HEK293 (cell line): ENCODE measurements at regions not wholly inside any gene's neighbourhood (a gene's known extent, or its start where the extent isn't known, plus 50 kb on each side); places are given as distances from the start of the nearest gene placed in this dataset.

Experiments
- CTCF ChIA-PET: fragments of 350-600 bp; formaldehyde crosslinking; extraction: SDS; loops from one replicate; lab custom pipeline; 2021; ENCODE audit warnings: antibody characterized with exemption; lab: Yijun Ruan, JAX
- POLR2A ChIA-PET: fragments of 300-600 bp; formaldehyde crosslinking; extraction: SDS; loops from one replicate; lab custom pipeline; 2020; ENCODE audit warnings: antibody characterized with exemption, inconsistent platforms; lab: Yijun Ruan, JAX
- H3K27ac ChIP-seq: fragments of 200-500 bp; sonication (Bioruptor generic); 2 replicates; pipeline ENCODE4 v1.5.1; 2014; ENCODE audit warnings: low read depth, low read length, control low read depth, inconsistent platforms; ENCODE audit errors: extremely low read depth
- H3K36me3 ChIP-seq, 2 experiments: fragments of 200-500 bp in 1 of 2; sonication (Bioruptor generic) in 1 of 2; 1 replicate in 1 of 2; 2 replicates in 1 of 2; pipeline ENCODE4 v1.5.1; 2014 to 2017; ENCODE audit warnings: inconsistent platforms in 2 of 2, low read length in 2 of 2; ENCODE audit not compliant: control insufficient read depth in 2 of 2, insufficient read depth in 1 of 2
- H3K4me1 ChIP-seq: fragments of 200-500 bp; sonication (Bioruptor generic); 2 replicates; pipeline ENCODE4 v1.5.1; 2014; ENCODE audit warnings: mild to moderate bottlenecking, low read length, inconsistent platforms; ENCODE audit not compliant: control insufficient read depth, insufficient read depth
- H3K4me3 ChIP-seq: 2 replicates; pipeline ENCODE4 v1.5.1; 2011; ENCODE audit warnings: low read depth, mild to moderate bottlenecking, control low read depth, low read length, moderate library complexity
- H3K9me3 ChIP-seq: fragments of 200-500 bp; sonication (Bioruptor generic); 2 replicates; pipeline ENCODE4 v1.5.1; 2014; ENCODE audit warnings: low read depth, low read length, inconsistent platforms; ENCODE audit not compliant: control insufficient read depth, insufficient read depth
- GLI2 ChIP-seq: fragments of 450-650 bp; formaldehyde crosslinking; IDR thresholded peaks from 2 replicates; pipeline ENCODE4; 2017; ENCODE audit warnings: missing biosample characterization, missing genetic modification characterization, low read depth, borderline replicate concordance
- KLF8 ChIP-seq: fragments of 450-650 bp; formaldehyde crosslinking; IDR thresholded peaks from 2 replicates; pipeline ENCODE4 v1.5.1; 2016; ENCODE audit warnings: missing biosample characterization, missing genetic modification characterization
- KLF9 ChIP-seq: fragments of 450-650 bp; formaldehyde crosslinking; IDR thresholded peaks from 2 replicates; pipeline ENCODE4 v1.5.1; 2016; ENCODE audit warnings: missing biosample characterization, missing genetic modification characterization, low read depth
- OSR2 ChIP-seq: fragments of 450-650 bp; formaldehyde crosslinking; IDR thresholded peaks from 2 replicates; pipeline ENCODE4 v1.5.1; 2016; ENCODE audit warnings: missing biosample characterization, missing genetic modification characterization
- REST ChIP-seq: fragments of 450-650 bp; formaldehyde crosslinking; IDR thresholded peaks from 2 replicates; pipeline ENCODE4 v1.5.1; 2016; ENCODE audit warnings: missing biosample characterization, missing genetic modification characterization
- SALL2 ChIP-seq: fragments of 450-650 bp; formaldehyde crosslinking; IDR thresholded peaks from 2 replicates; pipeline ENCODE4 v1.5.0; 2017; ENCODE audit warnings: missing biosample characterization, mild to moderate bottlenecking, missing genetic modification characterization, borderline replicate concordance
- ZBTB1 ChIP-seq: fragments of 450-650 bp; formaldehyde crosslinking; IDR thresholded peaks from 2 replicates; pipeline ENCODE4 v1.5.1; 2016; ENCODE audit warnings: missing biosample characterization, missing genetic modification characterization
- ZNF138 ChIP-seq: fragments of 450-650 bp; formaldehyde crosslinking; IDR thresholded peaks from 2 replicates; pipeline ENCODE4 v1.5.1; 2016; ENCODE audit warnings: missing biosample characterization, missing genetic modification characterization, borderline replicate concordance
- ZNF202 ChIP-seq: fragments of 450-650 bp; formaldehyde crosslinking; IDR thresholded peaks from 2 replicates; pipeline ENCODE4 v1.5.1; 2016; ENCODE audit warnings: missing biosample characterization, missing genetic modification characterization, borderline replicate concordance
- ZNF223 ChIP-seq: fragments of 450-650 bp; formaldehyde crosslinking; IDR thresholded peaks from 2 replicates; pipeline ENCODE4 v1.5.1; 2016; ENCODE audit warnings: missing biosample characterization, missing genetic modification characterization
- ZNF341 ChIP-seq: fragments of 450-650 bp; formaldehyde crosslinking; IDR thresholded peaks from 2 replicates; pipeline ENCODE4; 2016; ENCODE audit warnings: low read depth, missing biosample characterization, missing genetic modification characterization
- ZNF362 ChIP-seq: fragments of 450-650 bp; formaldehyde crosslinking; IDR thresholded peaks from 2 replicates; pipeline ENCODE4 v1.5.1; 2016; ENCODE audit warnings: missing biosample characterization, missing genetic modification characterization
- ZNF366 ChIP-seq: fragments of 450-650 bp; formaldehyde crosslinking; conservative IDR thresholded peaks from 2 replicates; pipeline ENCODE4 v1.5.1; 2016; ENCODE audit warnings: missing biosample characterization, missing genetic modification characterization
- ZNF48 ChIP-seq: fragments of 450-650 bp; formaldehyde crosslinking; IDR thresholded peaks from 2 replicates; pipeline ENCODE4 v1.5.1; 2016; ENCODE audit warnings: missing biosample characterization, missing genetic modification characterization
- ZNF513 ChIP-seq: fragments of 450-650 bp; IDR thresholded peaks from 2 replicates; pipeline ENCODE4 v1.5.1; 2018; ENCODE audit warnings: missing biosample characterization, missing genetic modification characterization
- ZNF549 ChIP-seq: fragments of 450-650 bp; IDR thresholded peaks from 2 replicates; pipeline ENCODE4 v1.5.1; 2018; ENCODE audit warnings: missing biosample characterization, missing genetic modification characterization, mild to moderate bottlenecking, inconsistent platforms, moderate library complexity
- ZNF664 ChIP-seq: fragments of 450-650 bp; formaldehyde crosslinking; IDR thresholded peaks from 2 replicates; pipeline ENCODE4 v1.5.1; 2016; ENCODE audit warnings: missing biosample characterization, missing genetic modification characterization
- ZNF704 ChIP-seq: fragments of 450-650 bp; formaldehyde crosslinking; IDR thresholded peaks from 2 replicates; pipeline ENCODE4 v1.5.1; 2016; ENCODE audit warnings: missing biosample characterization, missing genetic modification characterization
- ZSCAN23 ChIP-seq: fragments of 450-650 bp; formaldehyde crosslinking; IDR thresholded peaks from 2 replicates; pipeline ENCODE4 v1.5.1; 2016; ENCODE audit warnings: missing biosample characterization, missing genetic modification characterization

- TF ChIP-seq ZNF341 (tag by site-specific recombination) (no peak), ZNF48 (no peak), ZNF513 (tag by site-specific recombination) (no peak), ZNF366 (tag by site-specific recombination) (no peak), ZNF202 (tag by site-specific recombination) (no peak), ZBTB1 (no peak), ZNF362 (tag by site-specific recombination) (no peak), ZNF704 (tag by site-specific recombination) (no peak), KLF9 (tag by site-specific recombination) (no peak), KLF8 (no peak), OSR2 (tag by site-specific recombination) (no peak), ZNF138 (tag by site-specific recombination) (no peak), REST (tag by site-specific recombination) (no peak), ZSCAN23 (no peak), ZNF664 (tag by site-specific recombination) (no peak), SALL2 (no peak), ZNF223 (tag by site-specific recombination) (no peak), ZNF549 (tag by site-specific recombination) (no peak), GLI2 (tag by site-specific recombination) (no peak)
Observed at GRCh38 chr7:41147606-41148485, 555.0 kb downstream of the INHBA start.

More at GRCh38 chr7:41147606-41148485, 555.0 kb downstream of the INHBA start:
- H3K4me3 ChIP-seq = no peak overlapping the region
- H3K4me1 ChIP-seq = peaks cover 14% of the 10 kb centered on the region
- no peaks in the 10 kb centered on the region for H3K9me3 ChIP-seq
- H3K36me3 ChIP-seq = no peaks in the 10 kb centered on the region
- no peak overlapping the region for H3K27ac ChIP-seq
- ChIA-PET CTCF (interaction anchor here (1.2 kb wide), 1 partner anchor 9 kb away, joined by 4 read pairs; no protein-coding TSS in a partner anchor), POLR2A (no interaction called here)
